Inflammatory macrophage treated with lipopolysaccharide for 1 hour (primary cell): ENCODE measurements at regions not wholly inside any gene's neighbourhood (a gene's known extent, or its start where the extent isn't known, plus 50 kb on each side); places are given as distances from the start of the nearest gene placed in this dataset.

Source experiments
- DNase-seq, 2 donors: peaks; one replicate each; pipeline ENCODE4 v3.0.0-alpha.2; 2020 to 2022

DNA sequence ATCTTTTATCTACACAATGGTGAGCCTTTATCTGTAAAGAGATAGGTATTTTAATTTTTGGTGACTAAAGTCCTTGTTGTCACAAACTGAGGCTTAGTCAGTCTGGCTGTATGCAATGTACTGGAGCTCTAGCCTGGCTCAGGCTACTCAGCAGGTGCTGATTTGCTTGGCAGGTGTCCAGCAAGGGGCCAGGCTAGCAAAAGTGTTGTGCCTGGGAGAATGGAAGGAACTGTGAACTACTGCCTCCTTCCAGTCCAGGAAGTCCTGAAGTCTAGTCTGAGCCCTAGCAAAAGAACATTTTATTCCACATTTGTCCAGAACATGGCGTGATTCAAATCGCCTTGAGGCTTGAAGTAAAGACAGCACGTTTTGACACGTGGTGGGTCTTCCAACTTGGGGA is 260.5 kb downstream of the CCDC85A start:
- DNase-seq, result no peak

DNA sequence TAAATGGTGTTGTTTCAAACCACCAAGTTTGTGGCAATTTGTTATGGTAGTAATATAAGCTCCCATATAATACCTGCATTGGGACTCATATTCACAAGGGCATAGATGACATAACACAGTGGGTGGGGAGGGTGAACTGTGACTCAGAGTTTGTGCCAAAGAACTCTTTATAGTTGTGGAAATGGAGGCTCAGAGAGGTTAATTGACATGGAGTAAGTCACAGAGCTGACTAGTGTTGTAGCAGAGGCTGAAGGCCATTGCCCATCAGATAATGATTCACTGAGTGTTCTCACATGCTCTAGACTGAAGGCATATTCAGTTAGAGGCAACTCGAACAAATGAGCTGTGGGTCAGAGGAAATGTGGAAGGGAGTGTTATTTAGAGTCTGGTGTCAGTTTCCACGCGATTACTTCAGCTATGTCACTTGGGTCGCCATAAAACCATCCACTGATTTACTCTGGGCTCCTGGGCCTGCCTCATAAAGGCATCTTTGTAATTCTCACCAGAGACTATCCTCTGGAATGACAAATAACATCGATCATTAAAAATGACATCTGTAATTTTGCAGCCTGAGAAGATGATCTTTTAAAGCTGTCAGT is 264.7 kb downstream of the CCDC85A start:
- DNase-seq, result no peak

DNA sequence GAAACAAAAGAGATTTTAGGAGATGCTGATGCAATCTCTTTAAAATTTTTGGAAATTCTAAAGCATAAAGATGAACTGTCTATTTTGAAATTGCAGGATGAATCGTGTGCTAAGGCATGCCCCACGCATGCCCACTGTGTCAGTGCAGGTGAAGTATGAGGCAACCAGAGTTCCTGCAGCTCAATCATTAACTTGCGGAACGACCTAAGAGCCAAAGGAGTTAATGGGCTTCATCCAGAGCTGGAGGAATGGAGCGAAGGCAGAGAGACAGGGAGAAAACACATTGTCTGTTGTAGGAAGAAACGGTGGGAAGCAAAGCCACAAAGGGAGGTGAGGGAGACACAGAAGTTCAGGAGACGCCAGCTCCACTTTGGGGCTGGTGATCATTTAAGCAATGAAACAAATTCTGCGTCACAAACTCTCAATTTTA is 265.2 kb downstream of the CCDC85A start:
- no peak for DNase-seq

DNA sequence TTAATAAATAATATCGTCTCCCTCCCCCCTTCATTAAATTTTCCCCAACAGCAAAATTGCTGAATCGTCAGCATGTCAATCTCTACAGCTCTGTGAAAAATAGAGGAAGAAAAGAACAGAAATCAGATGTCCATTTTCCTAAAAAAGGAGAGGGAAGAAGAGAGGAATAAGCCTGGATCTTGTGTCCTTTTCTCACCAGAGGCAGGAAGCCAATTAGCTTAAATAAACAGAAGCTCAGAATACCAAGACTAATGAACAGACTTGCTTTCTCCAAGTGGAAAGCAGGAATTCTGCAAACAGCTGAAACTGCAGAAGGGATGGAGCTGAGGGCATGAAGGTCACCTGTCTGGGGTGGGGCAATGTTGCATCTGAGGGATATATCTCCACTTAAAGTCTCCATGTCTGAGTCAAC is 265.7 kb downstream of the CCDC85A start:
- DNase-seq, result no peak

DNA sequence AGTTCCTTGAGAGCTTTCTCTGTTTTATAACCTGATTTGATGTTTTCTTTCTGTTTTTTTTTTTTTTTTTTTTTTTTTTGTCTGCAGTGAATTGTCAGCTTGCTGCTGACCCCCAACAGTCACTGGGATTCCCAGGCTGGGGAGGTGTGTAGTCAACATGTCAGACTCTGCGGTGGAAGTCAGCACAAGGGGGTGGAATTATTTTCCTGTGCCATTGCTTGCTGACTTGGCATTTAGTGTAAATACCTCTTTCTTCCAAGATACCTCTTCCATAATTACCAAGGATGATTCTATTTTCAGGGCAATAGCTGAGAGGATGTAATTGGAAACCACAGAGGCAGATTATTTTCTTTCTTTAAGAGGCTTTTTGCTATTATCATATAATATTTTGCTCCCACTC is 266.3 kb downstream of the CCDC85A start:
- DNase-seq, result no peak

DNA sequence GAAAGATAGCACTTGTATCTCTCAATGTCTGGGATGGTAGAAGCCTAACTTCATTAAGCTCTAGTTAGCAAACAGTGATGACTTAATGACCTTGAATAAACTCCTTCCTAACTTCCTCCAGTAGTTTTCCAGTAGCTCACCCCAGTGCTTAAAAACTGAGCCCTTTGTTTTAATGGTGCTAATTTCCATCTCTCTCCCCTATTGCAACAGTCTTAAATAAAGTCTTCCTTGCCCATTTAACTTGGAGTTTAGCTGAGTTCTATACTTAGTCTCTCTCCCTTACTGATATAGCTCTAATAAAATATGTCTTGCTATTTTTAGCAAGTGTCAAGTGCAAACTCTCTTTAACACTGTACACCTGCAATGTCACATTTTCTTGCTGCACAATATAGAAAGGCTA is 267.0 kb downstream of the CCDC85A start:
- no peak for DNase-seq

DNA sequence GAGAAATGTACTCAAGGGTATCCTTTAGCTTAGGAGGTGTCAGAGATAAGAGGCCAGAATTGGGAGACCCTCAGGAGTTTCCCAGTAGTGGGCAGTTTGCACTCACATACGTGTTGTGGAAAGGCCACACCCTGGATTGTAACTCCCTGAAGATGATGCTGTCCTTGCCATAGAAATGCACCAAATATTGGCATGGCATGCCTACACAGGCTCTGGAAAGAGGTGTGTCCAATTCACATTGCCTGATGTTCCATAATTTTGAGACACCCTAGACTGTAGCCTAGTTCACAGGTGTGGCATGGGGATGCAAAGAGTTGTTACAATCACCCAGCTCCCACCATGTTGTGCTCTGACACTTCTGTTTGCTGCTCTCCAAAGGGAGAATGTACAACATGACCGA is 271.9 kb downstream of the CCDC85A start:
- DNase-seq, result no peak

DNA sequence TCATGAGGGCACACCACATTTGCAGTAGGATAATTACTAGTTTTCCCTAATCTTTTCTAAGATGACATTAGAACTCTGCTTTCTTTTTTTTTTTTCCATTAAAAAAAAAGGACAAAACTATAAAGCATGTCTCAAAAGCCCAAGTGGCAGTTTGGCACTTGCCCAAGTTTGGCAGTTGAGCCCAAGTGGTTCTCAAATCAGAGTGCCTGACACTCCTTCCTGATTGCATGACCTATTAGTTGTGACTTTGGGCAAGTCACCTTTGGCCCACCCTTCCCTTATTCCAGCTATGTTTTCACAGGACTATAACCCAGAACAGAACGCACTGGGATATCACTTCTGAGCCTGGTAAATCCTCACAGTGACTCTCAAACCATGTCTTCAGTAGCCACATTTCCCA is 273.0 kb downstream of the CCDC85A start:
- no peak for DNase-seq

DNA sequence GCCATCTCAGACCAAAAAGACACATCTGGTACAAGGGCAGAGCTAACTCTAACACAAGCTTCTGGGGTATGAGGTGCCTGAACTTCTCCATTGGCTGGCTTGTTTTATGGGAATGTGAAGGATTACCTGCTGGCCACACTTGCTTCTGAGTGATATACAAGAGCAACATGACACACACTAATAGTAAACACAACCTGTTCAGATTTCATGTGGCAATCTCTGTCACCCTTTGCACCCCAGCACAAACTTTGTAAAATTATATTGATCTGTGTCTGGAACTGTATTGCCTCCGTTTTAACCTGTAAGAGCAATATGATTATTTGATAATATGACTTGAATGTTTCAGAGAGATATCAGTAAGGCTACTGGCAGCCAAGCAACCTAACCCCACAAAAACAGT is 276.7 kb downstream of the CCDC85A start:
- DNase-seq, result no peak

DNA sequence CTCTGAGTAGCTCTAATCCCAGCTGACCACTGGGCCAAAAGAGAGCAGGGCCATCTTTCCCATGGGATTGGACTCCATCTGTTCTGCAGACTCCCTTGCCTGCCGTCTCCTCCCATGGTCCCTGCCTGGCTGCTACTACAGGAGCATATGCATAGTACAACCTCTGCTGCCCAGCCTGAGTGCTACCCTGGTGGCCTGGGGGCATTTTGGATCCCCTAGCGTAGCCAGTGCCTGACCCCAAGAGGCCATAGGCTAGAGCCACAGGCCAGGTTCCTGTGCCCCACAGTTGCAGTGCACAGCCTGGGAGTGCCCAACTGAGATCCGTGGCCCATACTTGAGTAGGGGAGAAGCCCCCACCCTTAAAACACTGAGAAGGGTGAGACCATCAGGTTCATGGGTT is 280.3 kb downstream of the CCDC85A start:
- no peak for DNase-seq

DNA sequence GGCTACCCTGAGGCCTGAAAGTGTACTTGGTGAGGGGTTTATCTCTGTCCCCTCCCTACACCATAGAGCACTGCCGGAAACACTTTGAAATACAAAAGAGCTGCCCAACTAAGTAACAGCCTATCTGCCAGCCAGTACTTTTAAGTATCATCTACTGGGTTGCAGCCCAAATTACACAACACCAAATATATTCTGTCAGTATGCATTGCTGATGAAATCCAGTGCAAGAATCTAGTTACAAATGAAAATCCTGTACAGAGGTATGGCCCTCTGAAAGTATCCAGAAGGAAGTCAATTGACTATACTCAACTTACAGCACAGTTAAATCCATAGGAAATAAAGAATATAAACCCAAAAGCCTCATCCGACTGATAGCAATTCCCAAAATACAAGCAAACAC is 280.8 kb downstream of the CCDC85A start:
- no peak for DNase-seq

DNA sequence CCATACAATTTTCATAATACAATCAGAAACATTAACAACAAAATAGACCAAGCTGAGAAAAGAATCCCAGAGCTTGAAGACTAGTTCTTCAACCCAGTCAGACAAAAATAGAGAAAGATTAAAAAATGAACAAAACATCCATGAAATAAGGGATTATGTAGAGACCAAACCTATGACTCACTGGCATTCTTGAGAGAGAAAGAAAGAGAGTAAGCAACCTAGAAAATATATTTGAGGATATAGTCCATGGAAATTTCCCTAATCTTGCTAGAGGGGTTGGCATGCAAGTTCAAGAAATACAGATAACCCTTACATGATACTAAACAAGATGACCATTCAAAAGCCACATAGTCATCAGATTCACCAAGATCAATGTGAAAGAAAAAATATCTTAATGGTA is 281.7 kb downstream of the CCDC85A start:
- DNase-seq, result no peak

DNA sequence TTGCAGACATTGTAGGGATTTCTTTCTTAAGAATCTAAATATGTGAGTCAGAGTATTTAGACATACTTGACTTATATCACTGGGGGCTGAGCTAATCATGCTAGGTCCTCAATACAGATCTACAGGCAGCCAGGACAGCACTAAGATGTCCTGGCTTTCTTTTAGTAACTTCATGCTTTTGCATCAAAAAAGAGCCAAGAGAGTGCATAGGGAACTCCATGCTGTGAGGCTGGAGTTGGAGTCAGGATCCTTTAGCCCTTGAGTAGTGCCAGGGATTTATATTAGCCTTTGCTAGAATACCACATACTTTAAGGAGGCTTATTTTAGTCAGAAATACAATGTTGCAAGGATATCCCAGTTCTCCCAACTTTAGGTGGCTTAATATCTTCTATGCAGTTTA is 289.7 kb downstream of the CCDC85A start:
- no peak for DNase-seq

DNA sequence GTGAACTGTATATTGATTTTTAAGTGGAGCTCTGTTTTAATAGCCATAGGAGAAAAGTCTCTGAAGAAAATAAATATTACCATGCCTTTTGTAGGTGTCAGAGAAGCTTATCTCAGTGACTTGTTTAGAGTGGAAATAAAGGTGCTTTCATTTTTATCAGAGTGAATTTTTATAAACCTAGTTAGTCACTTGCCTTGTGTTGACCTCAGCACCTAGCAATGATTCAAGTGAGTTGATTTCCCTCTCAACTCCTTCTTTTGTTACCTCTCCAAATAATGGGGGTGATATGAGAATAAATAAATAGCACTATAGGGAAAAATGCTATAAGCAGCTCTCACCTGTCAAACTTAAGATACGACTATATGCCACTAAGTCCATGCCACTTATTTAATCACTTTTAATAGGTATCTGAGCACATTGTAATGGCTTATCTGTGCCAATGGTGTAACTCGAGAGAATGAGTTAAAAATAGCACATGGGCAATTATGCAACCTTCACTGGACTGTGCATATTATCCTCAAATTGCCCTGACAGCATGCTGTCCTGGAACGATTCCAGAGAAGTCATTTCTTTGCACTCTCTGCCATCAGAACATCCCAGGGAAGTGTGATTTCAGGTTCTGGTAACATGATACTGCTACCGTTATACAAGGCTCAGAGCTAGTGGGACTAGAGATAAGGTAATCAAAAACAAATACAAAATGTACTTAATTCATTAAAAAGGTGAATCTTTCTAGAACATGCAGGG is 290.8 kb downstream of the CCDC85A start:
- no peak for DNase-seq

DNA sequence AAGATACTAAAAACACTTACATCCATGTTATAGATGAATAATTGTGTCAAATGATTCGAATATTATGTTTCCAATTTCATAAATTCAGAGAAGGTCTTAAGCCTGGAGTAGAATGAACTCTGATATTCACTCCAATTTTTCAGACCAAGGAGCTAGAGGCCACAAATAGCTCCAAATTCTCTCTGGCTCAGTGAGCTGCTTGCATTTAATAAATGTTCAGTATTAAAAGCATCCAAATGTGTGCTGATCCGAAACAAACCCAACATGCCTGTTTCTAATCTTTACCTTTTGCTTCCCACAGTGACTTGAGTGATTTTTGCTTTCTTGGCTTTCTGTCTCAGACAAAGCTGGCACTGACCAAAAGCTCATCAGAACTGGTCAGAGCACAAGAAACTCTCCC is 291.4 kb downstream of the CCDC85A start:
- no peak for DNase-seq

DNA sequence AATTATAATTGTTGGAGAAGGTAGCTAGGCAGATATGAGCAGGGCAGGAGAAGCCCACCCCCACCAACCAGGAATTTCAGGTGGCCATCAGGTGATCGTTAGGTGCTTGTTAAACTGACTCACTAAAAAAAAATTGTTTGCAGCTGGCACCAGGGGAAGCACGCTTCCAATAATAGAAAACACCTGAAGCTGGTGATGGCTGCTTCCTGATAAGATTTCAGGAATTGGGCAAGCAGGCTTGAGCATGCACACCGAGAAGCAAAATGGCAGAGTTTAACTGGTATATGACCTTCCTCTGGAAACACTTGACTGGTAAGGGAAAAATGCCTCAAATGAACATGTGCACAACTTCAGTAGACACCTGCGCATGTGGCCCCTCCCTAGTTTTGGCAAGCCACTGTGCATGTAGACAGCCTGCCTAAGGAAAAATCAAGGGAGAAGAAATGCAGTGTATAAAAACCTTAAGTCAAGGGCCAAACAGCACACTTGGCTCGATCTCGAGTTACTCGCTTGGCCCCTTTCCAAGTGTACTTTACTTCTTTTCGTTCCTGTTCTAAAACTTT is 292.8 kb downstream of the CCDC85A start:
- DNase-seq, result no peak

DNA sequence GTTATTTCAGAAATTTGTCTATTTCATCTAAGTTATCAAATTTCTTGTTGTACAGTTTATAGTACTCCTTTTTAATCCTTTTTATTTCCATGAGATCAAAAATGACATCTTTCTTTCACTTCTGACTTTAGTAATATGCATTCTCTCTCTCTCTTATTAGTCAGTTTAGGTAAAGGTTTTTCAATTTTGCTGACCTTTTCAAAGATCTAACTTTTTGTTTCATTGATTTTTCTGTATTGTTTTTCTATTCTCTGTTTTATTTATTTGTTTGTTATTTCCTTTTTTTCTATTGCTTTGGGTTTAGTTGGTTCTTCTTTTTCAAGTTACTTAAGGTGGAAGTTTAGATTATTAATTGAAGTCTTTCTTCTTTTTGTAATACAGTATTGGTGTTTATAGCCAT is 294.2 kb downstream of the CCDC85A start:
- no peak for DNase-seq

DNA sequence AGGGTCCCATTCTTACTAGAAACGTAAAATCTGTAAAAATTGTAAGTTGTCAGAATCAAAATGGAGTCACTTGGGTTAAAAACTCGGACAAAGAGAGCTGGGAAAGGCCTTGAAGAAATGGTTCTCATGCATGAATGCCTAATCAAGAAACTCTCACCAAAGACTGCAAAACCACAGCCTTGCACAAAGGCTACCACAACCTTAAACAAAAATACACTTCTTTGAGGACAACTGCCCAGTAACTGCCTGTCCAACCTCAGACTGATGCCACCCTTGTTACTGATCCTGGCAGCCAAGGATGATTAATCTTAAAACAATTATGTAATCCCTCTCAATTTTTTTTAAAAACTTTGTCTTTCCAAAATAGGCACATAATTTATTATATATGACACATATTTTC is 299.3 kb downstream of the CCDC85A start:
- no peak for DNase-seq

DNA sequence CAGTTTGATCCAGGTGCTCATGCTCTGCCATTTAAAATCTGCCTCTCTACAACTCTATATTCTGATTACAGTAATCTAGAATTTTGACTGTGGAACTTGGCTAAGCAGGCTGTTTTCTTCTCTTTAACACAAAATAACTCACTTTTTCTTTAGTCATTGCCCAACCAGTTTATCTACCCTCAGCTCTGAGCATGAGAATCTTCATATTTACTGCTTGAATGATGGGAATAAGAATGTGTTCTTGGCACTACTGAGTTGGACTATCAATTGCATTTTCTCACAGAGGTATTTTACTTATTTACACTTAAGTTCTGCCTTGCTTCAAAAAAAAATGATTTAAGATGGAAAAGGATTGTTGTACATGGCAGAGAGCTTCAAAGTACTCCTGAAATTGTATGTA is 301.1 kb downstream of the CCDC85A start:
- no peak for DNase-seq

DNA sequence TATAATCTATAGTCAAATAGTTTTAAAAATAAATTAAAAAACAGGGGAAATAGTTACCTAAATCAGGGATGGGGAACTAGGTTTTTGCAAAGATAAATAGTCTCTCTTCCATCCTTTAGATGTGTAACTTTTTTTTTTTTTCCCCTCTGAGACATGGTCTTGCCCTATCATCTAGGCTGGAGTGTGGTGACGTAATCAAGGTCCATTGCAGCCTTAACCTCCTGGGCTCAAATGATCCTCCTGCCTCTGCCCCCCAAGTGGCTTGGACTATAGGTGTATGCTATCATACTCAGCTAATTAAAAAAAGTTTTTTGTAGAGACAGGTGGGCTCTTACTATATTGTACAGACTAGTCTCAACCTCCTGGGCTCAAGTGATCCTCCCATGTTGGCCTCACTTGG is 316.5 kb downstream of the CCDC85A start:
- DNase-seq, result no peak

DNA sequence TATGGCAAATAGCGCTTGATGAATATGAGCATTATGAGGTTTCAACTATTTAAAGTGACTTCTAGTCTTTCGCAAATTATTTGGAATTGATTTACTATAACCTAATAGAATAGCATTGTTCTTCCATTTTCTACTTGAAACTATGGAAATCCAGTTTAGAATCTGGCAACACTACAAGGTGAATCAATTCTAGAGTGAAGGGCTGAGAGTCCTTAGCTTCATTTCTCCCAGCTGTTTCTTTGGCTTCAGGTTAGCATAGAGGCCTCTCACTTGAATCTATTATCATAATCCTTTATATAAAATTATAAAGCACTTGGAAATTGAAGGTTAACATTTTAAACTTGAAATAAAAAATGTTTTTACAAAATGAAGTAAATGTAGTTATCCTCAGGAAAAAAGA is 318.8 kb downstream of the CCDC85A start:
- no peak for DNase-seq

DNA sequence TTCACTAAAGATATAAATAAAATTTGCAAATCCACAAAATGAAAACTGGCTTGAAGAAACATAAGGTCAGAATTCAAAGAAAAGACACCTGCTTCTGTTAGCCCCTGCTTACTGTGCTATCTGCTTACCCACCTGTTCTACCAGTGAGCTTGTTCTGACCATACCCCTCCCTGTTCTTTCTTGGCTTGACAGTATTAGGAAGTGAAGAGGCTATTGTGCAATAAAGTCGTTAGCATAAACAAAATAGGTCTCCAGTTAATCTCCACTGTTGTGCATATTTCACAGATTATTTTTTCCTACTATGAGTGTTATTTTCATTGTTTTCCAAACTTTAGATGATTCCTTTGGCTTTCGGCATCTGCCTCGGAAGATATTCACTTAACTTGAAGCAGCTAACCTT is 322.1 kb downstream of the CCDC85A start:
- DNase-seq, result no peak

DNA sequence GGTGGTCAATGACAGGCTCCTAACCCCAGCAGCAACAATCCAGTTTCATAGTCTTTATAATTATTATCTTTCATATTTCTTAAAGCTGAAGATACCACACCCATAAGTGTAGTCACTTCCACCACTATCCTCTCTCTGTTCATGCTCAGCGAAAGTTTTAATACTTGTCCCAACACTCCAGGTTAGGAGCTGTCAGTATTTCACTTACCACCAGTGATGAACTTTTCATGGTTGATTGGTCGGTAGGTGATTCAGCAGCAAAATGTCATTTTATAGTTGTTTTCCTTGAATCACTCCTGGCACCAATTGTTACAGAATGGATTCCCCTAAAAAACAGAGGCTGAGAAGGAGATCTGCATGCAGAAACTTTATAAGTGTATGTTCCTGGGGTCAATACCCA is 324.9 kb downstream of the CCDC85A start:
- DNase-seq, result no peak

DNA sequence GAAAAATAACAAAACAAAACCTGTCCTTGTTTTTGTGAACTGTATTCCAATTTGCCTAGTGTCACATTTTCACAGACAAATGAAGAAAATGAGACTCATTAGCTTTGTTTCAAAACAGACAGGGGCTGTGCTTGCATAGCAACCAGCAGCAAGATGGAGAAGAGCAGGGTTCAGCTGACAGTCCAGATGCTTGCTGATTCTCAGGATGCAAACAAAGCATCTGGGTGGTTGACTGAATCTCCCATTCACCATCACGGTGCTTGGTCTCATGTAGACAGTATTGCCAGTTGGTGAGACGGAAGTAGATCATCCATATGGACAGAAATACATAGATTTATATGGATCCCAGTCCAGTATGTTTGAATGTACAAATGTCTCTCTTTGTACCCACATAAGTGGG is 326.8 kb downstream of the CCDC85A start:
- DNase-seq, result no peak

DNA sequence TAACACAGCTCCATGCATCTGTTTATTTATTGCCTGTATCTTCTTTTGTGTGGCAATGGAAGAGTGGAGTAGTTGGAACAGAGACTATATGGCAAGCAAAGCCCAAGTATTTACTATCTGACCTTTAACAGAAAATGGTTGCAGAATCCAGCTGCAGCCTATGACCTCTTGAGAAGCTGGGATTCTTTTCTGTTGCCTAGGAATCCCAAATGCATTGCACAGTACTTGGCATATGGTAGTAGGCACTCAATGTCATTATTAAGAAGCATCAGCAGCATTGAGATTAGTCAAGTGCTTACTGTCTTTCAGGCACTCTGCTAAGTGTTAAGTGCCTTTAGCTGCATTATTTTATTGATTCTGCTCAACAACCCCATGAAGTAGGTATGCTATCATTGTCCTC is 331.6 kb downstream of the CCDC85A start:
- no peak for DNase-seq
